Upper lobe of left lung (tissue), 6 donors: ENCODE measurements at regions not wholly inside any gene's neighbourhood (a gene's known extent, or its start where the extent isn't known, plus 50 kb on each side); places are given as distances from the start of the nearest gene placed in this dataset.

ENCODE experiments used
- ATAC-seq, 2 donors: fragments of 200-7000 bp; cut with Tn5 transposase; one replicate each; pipeline ENCODE4 v1.9.1; 2022; ENCODE audit warnings: mild to moderate bottlenecking in 2 of 2, moderate library complexity in 2 of 2; ENCODE audit not compliant: low FRiP score in 2 of 2
- DNase-seq, 2 donors: peaks; one replicate each; pipeline ENCODE4 v3.0.0-alpha.2; 2019 to 2020
- H3K27ac ChIP-seq, 4 donors: fragments of 200-600 bp; sonication (generic); one replicate each; pipeline ENCODE4 v1.5.1; 2016 to 2019
- H3K27me3 ChIP-seq, 4 donors: fragments of 200-600 bp; sonication (generic); one replicate each; pipeline ENCODE4 v1.5.1; 2017 to 2019
- H3K36me3 ChIP-seq, 4 donors: fragments of 200-600 bp; sonication (generic); one replicate each; pipeline ENCODE4 v1.5.1; 2016 to 2019
- H3K4me1 ChIP-seq, 4 donors: fragments of 200-600 bp; sonication (generic); one replicate each; pipeline ENCODE4 v1.5.1; 2018 to 2019
- H3K4me3 ChIP-seq, 4 donors: fragments of 200-600 bp; sonication (generic); one replicate each; pipeline ENCODE4 v1.5.1; 2017 to 2019; ENCODE audit warnings: mild to moderate bottlenecking in 2 of 4, moderate library complexity in 1 of 4
- H3K9me3 ChIP-seq, 4 donors: fragments of 200-600 bp; sonication (generic); one replicate each; pipeline ENCODE4 v1.5.1; 2018 to 2019
- EP300 ChIP-seq, 4 donors: sonication (generic); formaldehyde crosslinking; IDR thresholded peaks; one replicate each; pipeline ENCODE4 v1.5.1; 2017; ENCODE audit warnings: antibody characterized with exemption in 4 of 4, control low read depth in 2 of 4
- POLR2A ChIP-seq, 4 donors: fragments of 450-650 bp; IDR thresholded peaks; one replicate each; pipeline ENCODE4 v1.5.1; 2016 to 2017; ENCODE audit warnings: antibody characterized with exemption in 4 of 4, mild to moderate bottlenecking in 2 of 4
- POLR2AphosphoS5 ChIP-seq, 2 donors: sonication (generic); formaldehyde crosslinking; IDR thresholded peaks; one replicate each; pipeline ENCODE4 v1.5.1; 2017; ENCODE audit warnings: antibody characterized with exemption in 2 of 2
- WGBS, 2 donors: methylation state at CpG; one replicate each; pipeline ENCODE4 v1.1.5; 2017 to 2018; 5-methylcytosine and 5-hydroxymethylcytosine counted together
- TF ChIP-seq, protein P1 (sequence below), 6 experiments: fragments of 450-650 bp in 4 of 6; fragments of 200-600 bp in 2 of 6; sonication (generic) in 2 of 6; IDR thresholded peaks; one replicate each; pipeline ENCODE4 v1.5.1; 2016 to 2019; ENCODE audit warnings: antibody characterized with exemption in 6 of 6
- donor health status: DM: no; HTN: no; CAD: no; lungs with moderate emphysema.
- donor health status: DM: no; HTN: yes; CAD: no; lungs with severe emphysema.

DNA sequence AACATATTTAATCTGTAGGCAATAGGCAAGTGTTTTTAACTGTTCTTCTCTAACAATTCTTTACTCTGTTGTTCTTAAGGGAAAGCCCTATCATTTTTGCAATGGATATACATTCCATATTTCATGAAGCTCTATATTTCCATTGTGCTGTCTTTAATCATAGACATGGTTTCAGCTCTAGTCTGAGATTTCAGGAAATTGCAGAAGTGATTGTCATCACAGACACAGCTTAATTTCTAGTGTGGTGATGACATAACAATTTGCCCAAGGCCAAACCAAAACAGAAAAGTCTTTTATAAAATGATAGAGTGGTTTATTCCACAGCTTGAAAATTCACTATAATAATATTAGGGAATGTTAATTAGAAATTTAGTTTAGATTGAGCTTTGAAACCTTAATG is 494.1 kb upstream of the SEMA3A start:
- Histone ChIP-seq H3K36me3 (no peaks in the 10 kb centered on the region), H3K27me3 (no peaks in the 10 kb centered on the region), H3K27ac (no peak overlapping the region), H3K9me3 (no peaks in the 10 kb centered on the region), H3K4me3 (no peak overlapping the region), H3K4me1 (no peaks in the 10 kb centered on the region)
- DNase-seq (no peak), ATAC-seq (no peak)
- TF ChIP-seq POLR2A (IDR thresholded peaks at IDR 0.05): no peak
- no peak for TF ChIP-seq EP300 (IDR thresholded peaks at IDR 0.05)
- TF ChIP-seq, protein P1, sequence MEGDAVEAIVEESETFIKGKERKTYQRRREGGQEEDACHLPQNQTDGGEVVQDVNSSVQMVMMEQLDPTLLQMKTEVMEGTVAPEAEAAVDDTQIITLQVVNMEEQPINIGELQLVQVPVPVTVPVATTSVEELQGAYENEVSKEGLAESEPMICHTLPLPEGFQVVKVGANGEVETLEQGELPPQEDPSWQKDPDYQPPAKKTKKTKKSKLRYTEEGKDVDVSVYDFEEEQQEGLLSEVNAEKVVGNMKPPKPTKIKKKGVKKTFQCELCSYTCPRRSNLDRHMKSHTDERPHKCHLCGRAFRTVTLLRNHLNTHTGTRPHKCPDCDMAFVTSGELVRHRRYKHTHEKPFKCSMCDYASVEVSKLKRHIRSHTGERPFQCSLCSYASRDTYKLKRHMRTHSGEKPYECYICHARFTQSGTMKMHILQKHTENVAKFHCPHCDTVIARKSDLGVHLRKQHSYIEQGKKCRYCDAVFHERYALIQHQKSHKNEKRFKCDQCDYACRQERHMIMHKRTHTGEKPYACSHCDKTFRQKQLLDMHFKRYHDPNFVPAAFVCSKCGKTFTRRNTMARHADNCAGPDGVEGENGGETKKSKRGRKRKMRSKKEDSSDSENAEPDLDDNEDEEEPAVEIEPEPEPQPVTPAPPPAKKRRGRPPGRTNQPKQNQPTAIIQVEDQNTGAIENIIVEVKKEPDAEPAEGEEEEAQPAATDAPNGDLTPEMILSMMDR (IDR thresholded peaks at IDR 0.05): no peak
- TF ChIP-seq POLR2AphosphoS5 (IDR thresholded peaks at IDR 0.05): no peak

DNA sequence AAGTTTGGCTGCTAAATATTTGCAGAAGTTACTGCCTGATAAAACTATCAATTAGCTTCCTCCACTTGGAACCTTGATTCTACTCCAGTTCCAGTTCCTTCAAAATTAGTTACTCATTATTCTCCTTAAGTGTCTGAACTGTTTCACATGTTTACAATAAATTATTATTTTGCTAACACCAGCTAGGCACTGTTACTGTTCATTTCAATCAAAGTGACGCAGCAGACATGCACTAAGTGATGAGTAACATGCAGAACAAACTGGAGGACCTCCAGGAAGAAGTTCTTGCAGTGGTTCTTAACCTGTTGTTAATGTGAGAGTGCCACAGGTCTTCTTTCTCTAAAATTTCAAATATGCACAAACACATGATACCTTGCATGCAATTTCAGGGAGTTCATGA is 491.8 kb upstream of the SEMA3A start:
- DNase-seq: no peak
- TF ChIP-seq, protein P1 (IDR thresholded peaks at IDR 0.05): no peak
- TF ChIP-seq EP300 (IDR thresholded peaks at IDR 0.05) (no peak), POLR2A (IDR thresholded peaks at IDR 0.05) (no peak), POLR2AphosphoS5 (IDR thresholded peaks at IDR 0.05) (no peak)
- Histone ChIP-seq H3K27me3 (no peaks in the 10 kb centered on the region), H3K36me3 (no peaks in the 10 kb centered on the region), H3K9me3 (no peaks in the 10 kb centered on the region), H3K4me3 (no peak overlapping the region), H3K27ac (no peak overlapping the region), H3K4me1 (no peaks in the 10 kb centered on the region)
- ATAC-seq: no peak
- WGBS, 2 donors: 83 to 86% methylated on average over 1 of the region's 1 CpG

DNA sequence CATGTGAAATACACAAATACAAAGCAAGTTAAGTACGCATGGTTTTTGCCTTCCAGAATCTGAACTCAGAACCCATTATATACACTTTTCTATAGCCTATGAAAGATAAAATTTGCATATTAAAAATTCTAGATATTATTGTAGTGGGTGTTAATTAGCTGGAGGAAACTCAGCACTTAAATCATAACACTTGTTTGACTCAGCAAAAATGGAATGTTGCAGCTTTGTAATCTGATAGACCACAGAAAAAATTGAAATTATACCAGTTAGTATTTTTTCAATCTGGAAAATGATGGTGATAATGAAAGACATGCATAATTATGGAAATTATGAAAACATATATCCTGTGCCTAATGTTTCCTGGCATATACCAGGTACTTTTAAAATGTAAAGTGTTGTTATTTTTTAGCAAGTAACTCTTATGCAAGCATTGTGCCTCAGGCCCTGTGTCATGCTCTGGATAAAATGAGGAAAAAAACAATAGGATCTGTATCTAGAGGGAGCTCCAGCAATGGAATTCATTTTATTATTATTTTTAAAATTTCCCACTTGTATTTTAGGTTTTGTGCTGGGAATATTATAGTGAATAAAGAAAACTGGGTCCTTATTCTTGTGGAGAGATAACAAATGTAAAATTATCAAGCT is 490.4 kb upstream of the SEMA3A start:
- Histone ChIP-seq H3K4me3 (no peak overlapping the region), H3K4me1 (no peaks in the 10 kb centered on the region), H3K27me3 (no peaks in the 10 kb centered on the region), H3K9me3 (no peaks in the 10 kb centered on the region), H3K27ac (no peak overlapping the region), H3K36me3 (no peaks in the 10 kb centered on the region)
- ATAC-seq: no peak
- 95 to 100% methylated on average over 1 of the region's 1 CpG for WGBS, 2 donors
- TF ChIP-seq POLR2A (IDR thresholded peaks at IDR 0.05): no peak
- no peak for TF ChIP-seq POLR2AphosphoS5 (IDR thresholded peaks at IDR 0.05)
- TF ChIP-seq, protein P1 (IDR thresholded peaks at IDR 0.05): no peak
- DNase-seq: no peak

DNA sequence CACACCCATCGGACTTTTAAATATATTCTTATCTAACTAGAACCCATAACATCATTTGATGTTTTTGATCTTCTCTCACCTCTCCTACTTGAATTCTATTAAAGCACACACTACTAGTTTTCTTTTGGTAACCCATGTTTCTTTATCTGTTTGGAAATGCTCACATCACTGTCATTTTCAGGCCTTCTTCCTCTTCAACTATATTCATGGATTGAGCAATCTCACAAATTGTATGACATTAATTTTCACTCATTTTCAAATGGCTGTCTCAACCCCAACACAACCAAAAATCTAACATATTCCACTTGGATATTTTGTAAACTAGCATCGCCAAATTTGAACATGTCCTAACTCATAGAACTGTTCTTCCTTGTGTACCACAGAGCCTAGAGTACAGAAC is 488.0 kb upstream of the SEMA3A start:
- TF ChIP-seq EP300 (IDR thresholded peaks at IDR 0.05) (no peak), POLR2A (IDR thresholded peaks at IDR 0.05) (no peak), POLR2AphosphoS5 (IDR thresholded peaks at IDR 0.05) (no peak)
- TF ChIP-seq, protein P1 (IDR thresholded peaks at IDR 0.05): no peak
- no peaks in the 10 kb centered on the region for H3K9me3 ChIP-seq
- WGBS, 2 donors: 68 to 85% methylated on average over 2 of the region's 2 CpGs
- H3K4me3 ChIP-seq: no peak overlapping the region
- H3K4me1 ChIP-seq: no peaks in the 10 kb centered on the region
- no peak overlapping the region for H3K27ac ChIP-seq
- DNase-seq (no peak), ATAC-seq (no peak)
- no peaks in the 10 kb centered on the region for H3K27me3 ChIP-seq
- no peaks in the 10 kb centered on the region for H3K36me3 ChIP-seq

DNA sequence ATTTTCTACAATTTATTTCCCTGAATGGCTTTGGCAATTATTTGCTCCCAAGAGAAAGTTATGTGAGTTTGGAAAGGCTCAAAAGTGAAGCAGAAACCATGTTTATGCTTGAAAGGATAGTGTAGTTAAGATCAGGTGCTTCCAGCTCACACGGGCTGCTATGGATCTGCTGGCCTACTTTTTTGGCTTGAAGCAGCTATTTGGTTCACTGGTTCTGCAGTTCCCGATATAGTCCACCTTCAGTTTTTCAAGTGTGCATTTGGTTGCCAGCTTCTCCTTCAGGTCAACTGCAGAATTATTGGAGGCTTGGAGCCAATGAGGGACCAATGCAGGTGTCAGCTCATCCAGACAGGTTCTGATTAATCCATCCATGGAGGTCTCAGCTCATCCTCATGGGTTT is 484.3 kb upstream of the SEMA3A start:
- Histone ChIP-seq H3K4me3 (no peak overlapping the region), H3K4me1 (no peaks in the 10 kb centered on the region), H3K9me3 (no peaks in the 10 kb centered on the region), H3K36me3 (no peaks in the 10 kb centered on the region), H3K27me3 (no peaks in the 10 kb centered on the region), H3K27ac (no peak overlapping the region)
- TF ChIP-seq, protein P1 (IDR thresholded peaks at IDR 0.05): no peak
- TF ChIP-seq POLR2AphosphoS5 (IDR thresholded peaks at IDR 0.05): no peak
- no peak for TF ChIP-seq EP300 (IDR thresholded peaks at IDR 0.05)
- no peak for TF ChIP-seq POLR2A (IDR thresholded peaks at IDR 0.05)
- ATAC-seq: no peak
- 83 to 90% methylated on average over 2 of the region's 2 CpGs for WGBS, 2 donors
- no peak for DNase-seq
